ENCODE measurements at regions not wholly inside any gene's neighbourhood (a gene's known extent, or its start where the extent isn't known, plus 50 kb on each side); places are given as distances from the start of the nearest gene placed in this dataset.

DNA sequence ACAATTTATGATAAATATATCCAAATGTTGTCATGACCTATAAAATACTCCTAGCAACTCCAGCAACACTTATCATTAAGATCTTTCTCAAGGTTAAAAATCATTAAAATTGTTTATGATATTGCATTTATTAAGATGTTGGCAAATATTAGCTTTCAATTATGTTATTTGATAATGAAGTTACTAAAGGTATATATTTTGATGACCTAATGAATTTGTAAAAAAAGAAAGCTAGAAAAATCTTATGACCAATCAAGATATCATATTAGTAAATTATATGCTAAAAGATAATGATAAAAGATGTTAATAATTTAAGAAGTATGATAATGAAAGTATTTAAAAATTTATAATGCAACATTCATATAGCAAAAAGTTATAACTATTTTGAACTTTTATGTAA, 66.3 kb upstream of the RAB18 start:
- no peaks in the 10 kb centered on the region for H3K4me1 ChIP-seq (ENCODE audit: insufficient read depth, low read length)
- H2AFZ ChIP-seq (ENCODE audit: low read length), result no peak overlapping the region
- H2BK20ac ChIP-seq (ENCODE audit: low read depth, low read length, poor library complexity, severe bottlenecking), result no peak overlapping the region
- H4K20me1 ChIP-seq (ENCODE audit: control insufficient read depth, insufficient read depth, insufficient read length), result no peaks in the 10 kb centered on the region
- Mint-ChIP-seq H3K36me3 (ENCODE audit: insufficient read depth in 1 of 3, low read depth in 3 of 3) (no peaks in the 10 kb centered on the region), H3K4me3 (no peak overlapping the region), H3K27me3 (ENCODE audit: low read depth) (no peaks in the 10 kb centered on the region), H3K9me3 (no peaks in the 10 kb centered on the region), H3K27ac (no peak overlapping the region), H3K4me1 (no peaks in the 10 kb centered on the region)
- no peak overlapping the region for H3K4me2 ChIP-seq (ENCODE audit: insufficient read depth, insufficient read length, low read length)
- H3K23ac ChIP-seq (ENCODE audit: insufficient read length, low read depth, low read length), result no peak overlapping the region
- no peak overlapping the region for H2BK15ac ChIP-seq (ENCODE audit: low read depth, low read length)
- H3K9me3 ChIP-seq (ENCODE audit: control insufficient read depth, low read depth, low read length), result no peaks in the 10 kb centered on the region
- H2BK12ac ChIP-seq (ENCODE audit: insufficient read length, low read depth, low read length), result no peak overlapping the region
- no peak overlapping the region for H3K14ac ChIP-seq (ENCODE audit: insufficient read depth, low read length)
- no peak overlapping the region for H3K27ac ChIP-seq (ENCODE audit: insufficient read length, low read depth, low read length)
- no peak overlapping the region for H2BK5ac ChIP-seq (ENCODE audit: insufficient read length, low read length)
- no peak overlapping the region for H3K18ac ChIP-seq (ENCODE audit: insufficient read length, low read depth, low read length)
- H3K9ac ChIP-seq (ENCODE audit: extremely low read depth, insufficient read length, low read length), result no peak overlapping the region
- H3K56ac ChIP-seq (ENCODE audit: insufficient read length, low read depth, low read length), result no peak overlapping the region
- H4K8ac ChIP-seq (replicated peaks; ENCODE audit: insufficient read length, low read depth, low read length), result no peak overlapping the region
- no peaks in the 10 kb centered on the region for H3K23me2 ChIP-seq (ENCODE audit: insufficient read length, low read depth, low read length, poor library complexity, severe bottlenecking)
- H3T11ph ChIP-seq (ENCODE audit: low read length), result no peak overlapping the region
- H3K27me3 ChIP-seq (ENCODE audit: insufficient read depth, low read length), result no peaks in the 10 kb centered on the region
- H3K79me2 ChIP-seq (ENCODE audit: insufficient read depth, low read length), result no peaks in the 10 kb centered on the region
- H2BK120ac ChIP-seq (ENCODE audit: low read depth, low read length, poor library complexity, severe bottlenecking), result no peak overlapping the region
- H3K4ac ChIP-seq (ENCODE audit: low read depth, low read length), result no peak overlapping the region
- H3K79me1 ChIP-seq (ENCODE audit: insufficient read depth, low read depth, low read length, poor library complexity, severe bottlenecking), result no peaks in the 10 kb centered on the region
- TF ChIP-seq CTCF (conservative IDR thresholded peaks at IDR 0.05), result no peak
- no peak overlapping the region for H4K91ac ChIP-seq (ENCODE audit: insufficient read length, low read depth, low read length)
- no peak overlapping the region for H2AK5ac ChIP-seq (ENCODE audit: insufficient read length, low read length)
- no peak overlapping the region for H4K5ac ChIP-seq (ENCODE audit: insufficient read length, low read depth, low read length)
- DNase-seq, result no peak
